Neural progenitor cell (in vitro differentiated cells): ENCODE measurements at regions not wholly inside any gene's neighbourhood (a gene's known extent, or its start where the extent isn't known, plus 50 kb on each side); places are given as distances from the start of the nearest gene placed in this dataset.
A peak's percentile ranks its signal among the peaks of the same experiment; 100 is the strongest.

Experiments
- DNase-seq: peaks from one replicate; pipeline ENCODE4 v3.0.0-alpha.2; 2016; ENCODE audit warnings: low spot score
- H2AFZ ChIP-seq: fragments of 200-600 bp; sonication (generic); replicated peaks from 2 replicates; pipeline ENCODE4 v1.6.1; 2016; ENCODE audit warnings: antibody characterized with exemption
- H3F3A ChIP-seq: fragments of 200-600 bp; sonication (generic); 2 replicates; pipeline ENCODE4 v1.6.1; 2016; ENCODE audit warnings: antibody characterized with exemption, low read depth
- H3K27ac ChIP-seq: fragments of 200-600 bp; sonication (generic); 2 replicates; pipeline ENCODE4 v1.5.1; 2016; ENCODE audit warnings: mild to moderate bottlenecking
- H3K27me3 ChIP-seq: fragments of 200-600 bp; sonication (generic); 2 replicates; pipeline ENCODE4 v1.6.1; 2016; ENCODE audit warnings: mild to moderate bottlenecking, moderate library complexity
- H3K36me3 ChIP-seq: fragments of 200-600 bp; sonication (generic); 2 replicates; pipeline ENCODE4 v1.5.1; 2016
- H3K4me1 ChIP-seq: fragments of 200-600 bp; sonication (generic); 2 replicates; pipeline ENCODE4 v1.6.1; 2016; ENCODE audit warnings: mixed run types
- H3K4me2 ChIP-seq: fragments of 200-600 bp; sonication (generic); 2 replicates; pipeline ENCODE4 v1.6.1; 2016
- H3K4me3 ChIP-seq: fragments of 200-600 bp; sonication (generic); 2 replicates; pipeline ENCODE4 v1.5.1; 2016
- H3K79me2 ChIP-seq: fragments of 200-600 bp; sonication (generic); 2 replicates; pipeline ENCODE4 v1.6.1; 2016; ENCODE audit warnings: low read depth
- H3K9ac ChIP-seq: fragments of 200-600 bp; sonication (generic); 2 replicates; pipeline ENCODE4 v1.6.1; 2016
- H3K9me3 ChIP-seq: fragments of 200-600 bp; sonication (generic); 2 replicates; pipeline ENCODE4 v1.5.1; 2016; ENCODE audit warnings: low read depth
- H4K20me1 ChIP-seq: fragments of 200-600 bp; sonication (generic); 2 replicates; pipeline ENCODE4 v1.6.1; 2016; ENCODE audit warnings: low read depth
- H3K27ac Mint-ChIP-seq: 3 replicates; pipeline ENCODE4 v1.8.0; 2021; ENCODE audit warnings: mixed read lengths
- H3K27me3 Mint-ChIP-seq: 2 replicates; pipeline ENCODE4 v1.8.0; 2022; ENCODE audit warnings: low read depth, mild to moderate bottlenecking, inconsistent platforms, moderate library complexity, mixed read lengths; ENCODE audit not compliant: insufficient read depth
- H3K36me3 Mint-ChIP-seq: 3 replicates; pipeline ENCODE4 v1.8.0; 2021; ENCODE audit warnings: mixed read lengths
- H3K4me1 Mint-ChIP-seq: 3 replicates; pipeline ENCODE4 v1.8.0; 2021; ENCODE audit warnings: mixed read lengths
- H3K4me3 Mint-ChIP-seq: 3 replicates; pipeline ENCODE4 v1.8.0; 2021; ENCODE audit warnings: mild to moderate bottlenecking, moderate library complexity, mixed read lengths
- H3K9me3 Mint-ChIP-seq: 3 replicates; pipeline ENCODE4 v1.8.0; 2020; ENCODE audit warnings: mixed read lengths
- EZH2 ChIP-seq: fragments of 200-600 bp; sonication (generic); IDR thresholded peaks from 2 replicates; pipeline ENCODE4 v1.6.1; 2017; ENCODE audit warnings: antibody characterized with exemption, mild to moderate bottlenecking, moderate library complexity
- EZH2phosphoT487 ChIP-seq: fragments of 200-600 bp; sonication (generic); IDR thresholded peaks from 2 replicates; pipeline ENCODE4 v1.6.1; 2017; ENCODE audit warnings: antibody characterized with exemption
- TF ChIP-seq, protein P1 (sequence below): fragments of 200-600 bp; sonication (generic); IDR thresholded peaks from 2 replicates; pipeline ENCODE4 v1.5.1; 2017; ENCODE audit warnings: antibody characterized with exemption, mild to moderate bottlenecking

DNA sequence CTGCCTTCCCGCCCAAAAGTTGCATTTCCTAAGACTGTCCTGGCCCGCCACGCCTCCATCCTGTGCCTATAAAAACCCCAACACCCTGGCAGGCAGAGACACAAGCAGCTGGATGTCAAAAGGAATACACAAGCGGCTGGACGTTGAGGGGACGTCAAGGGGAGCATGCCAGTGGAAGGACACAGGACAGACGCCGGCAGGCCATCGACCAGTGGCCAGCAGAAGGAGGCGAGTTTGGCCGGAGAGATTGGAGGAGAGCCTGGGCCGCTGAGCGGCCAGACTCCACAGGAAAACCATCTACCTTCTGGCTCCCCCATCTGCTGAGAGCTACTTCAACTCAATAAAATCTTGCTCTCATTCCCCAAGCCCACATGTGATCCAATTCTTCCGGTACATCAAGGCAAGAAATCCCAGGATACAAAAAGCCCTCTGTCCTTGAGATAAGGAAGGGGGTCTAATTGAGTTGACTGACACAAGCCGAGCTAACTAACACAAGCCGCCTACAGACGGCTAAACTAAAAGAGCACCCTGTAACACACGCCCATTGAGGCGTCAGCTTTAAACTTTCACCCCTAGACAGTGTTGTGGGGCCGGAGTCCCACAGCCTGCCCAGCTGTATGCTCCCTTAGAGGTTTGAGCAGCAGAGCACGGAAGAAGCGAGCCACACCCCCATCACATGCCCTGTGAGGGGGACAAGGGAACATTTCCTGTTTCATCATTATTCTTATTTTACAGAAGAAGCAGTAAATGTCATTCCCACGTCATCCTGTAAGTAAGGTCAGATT is 150.3 kb upstream of the PHYHIPL start:
- H3F3A ChIP-seq = no peaks in the 10 kb centered on the region
- Mint-ChIP-seq H3K9me3 (no peaks in the 10 kb centered on the region), H3K27me3 (peaks cover 3% of the 10 kb centered on the region), H3K27ac (no peak overlapping the region), H3K4me3 (no peak overlapping the region), H3K4me1 (no peaks in the 10 kb centered on the region), H3K36me3 (no peaks in the 10 kb centered on the region)
- no peak overlapping the region for H3K4me3 ChIP-seq
- H2AFZ ChIP-seq = peak overlapping the region; percentile 26
- H4K20me1 ChIP-seq = no peaks in the 10 kb centered on the region
- no peak overlapping the region for H3K27ac ChIP-seq
- TF ChIP-seq EZH2phosphoT487 = no peak
- TF ChIP-seq, protein P1, sequence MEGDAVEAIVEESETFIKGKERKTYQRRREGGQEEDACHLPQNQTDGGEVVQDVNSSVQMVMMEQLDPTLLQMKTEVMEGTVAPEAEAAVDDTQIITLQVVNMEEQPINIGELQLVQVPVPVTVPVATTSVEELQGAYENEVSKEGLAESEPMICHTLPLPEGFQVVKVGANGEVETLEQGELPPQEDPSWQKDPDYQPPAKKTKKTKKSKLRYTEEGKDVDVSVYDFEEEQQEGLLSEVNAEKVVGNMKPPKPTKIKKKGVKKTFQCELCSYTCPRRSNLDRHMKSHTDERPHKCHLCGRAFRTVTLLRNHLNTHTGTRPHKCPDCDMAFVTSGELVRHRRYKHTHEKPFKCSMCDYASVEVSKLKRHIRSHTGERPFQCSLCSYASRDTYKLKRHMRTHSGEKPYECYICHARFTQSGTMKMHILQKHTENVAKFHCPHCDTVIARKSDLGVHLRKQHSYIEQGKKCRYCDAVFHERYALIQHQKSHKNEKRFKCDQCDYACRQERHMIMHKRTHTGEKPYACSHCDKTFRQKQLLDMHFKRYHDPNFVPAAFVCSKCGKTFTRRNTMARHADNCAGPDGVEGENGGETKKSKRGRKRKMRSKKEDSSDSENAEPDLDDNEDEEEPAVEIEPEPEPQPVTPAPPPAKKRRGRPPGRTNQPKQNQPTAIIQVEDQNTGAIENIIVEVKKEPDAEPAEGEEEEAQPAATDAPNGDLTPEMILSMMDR = no peak
- TF ChIP-seq EZH2 = no peak
- H3K79me2 ChIP-seq = no peaks in the 10 kb centered on the region
- H3K9me3 ChIP-seq = no peaks in the 10 kb centered on the region
- no peaks in the 10 kb centered on the region for H3K27me3 ChIP-seq
- DNase-seq = no peak
- H3K4me1 ChIP-seq = no peaks in the 10 kb centered on the region
- no peak overlapping the region for H3K4me2 ChIP-seq
- H3K9ac ChIP-seq = no peak overlapping the region
- H3K36me3 ChIP-seq = no peaks in the 10 kb centered on the region

GRCh38 chr10:59027975-59028655 is 148.3 kb upstream of the PHYHIPL start:
- Histone ChIP-seq H3K4me2 (no peak overlapping the region), H3K27me3 (no peaks in the 10 kb centered on the region), H2AFZ (no peak overlapping the region), H3F3A (no peaks in the 10 kb centered on the region), H3K9me3 (no peaks in the 10 kb centered on the region), H3K27ac (no peak overlapping the region), H3K36me3 (no peaks in the 10 kb centered on the region), H3K79me2 (no peaks in the 10 kb centered on the region), H3K9ac (no peak overlapping the region), H3K4me1 (no peaks in the 10 kb centered on the region), H4K20me1 (no peaks in the 10 kb centered on the region), H3K4me3 (no peak overlapping the region)
- DNase-seq = no peak
- H3K4me3 Mint-ChIP-seq = no peak overlapping the region
- TF ChIP-seq, protein P1 = no peak
- TF ChIP-seq EZH2phosphoT487 (no peak), EZH2 (no peak)
- no peaks in the 10 kb centered on the region for H3K36me3 Mint-ChIP-seq
- no peak overlapping the region for H3K27ac Mint-ChIP-seq
- no peaks in the 10 kb centered on the region for H3K4me1 Mint-ChIP-seq
- peaks cover 3% of the 10 kb centered on the region for H3K27me3 Mint-ChIP-seq
- no peaks in the 10 kb centered on the region for H3K9me3 Mint-ChIP-seq

- Histone ChIP-seq H3K9ac (no peak overlapping the region), H3K36me3 (no peaks in the 10 kb centered on the region), H2AFZ (no peak overlapping the region), H3K27me3 (no peaks in the 10 kb centered on the region), H3K4me3 (no peak overlapping the region), H3K27ac (no peak overlapping the region), H3K4me1 (no peaks in the 10 kb centered on the region), H3F3A (no peaks in the 10 kb centered on the region), H4K20me1 (no peaks in the 10 kb centered on the region), H3K79me2 (no peaks in the 10 kb centered on the region), H3K4me2 (no peak overlapping the region), H3K9me3 (no peaks in the 10 kb centered on the region)
- TF ChIP-seq, protein P1 = no peak
- TF ChIP-seq EZH2 (no peak), EZH2phosphoT487 (no peak)
- DNase-seq = no peak
- no peaks in the 10 kb centered on the region for H3K36me3 Mint-ChIP-seq
- H3K4me1 Mint-ChIP-seq = peaks cover 5% of the 10 kb centered on the region
- no peak overlapping the region for H3K4me3 Mint-ChIP-seq
- no peaks in the 10 kb centered on the region for H3K27me3 Mint-ChIP-seq
- H3K27ac Mint-ChIP-seq = no peak overlapping the region
- no peaks in the 10 kb centered on the region for H3K9me3 Mint-ChIP-seq
These were observed 142.8 kb upstream of the PHYHIPL start for GRCh38 chr10:59033622-59034021.
